ENCODE measurements at regions not wholly inside any gene's neighbourhood (a gene's known extent, or its start where the extent isn't known, plus 50 kb on each side); places are given as distances from the start of the nearest gene placed in this dataset.

GRCh38 chr4:124932447-124932846 is 219.9 kb upstream of the ANKRD50 start:
- TF ChIP-seq POLR2AphosphoS5 (IDR thresholded peaks at IDR 0.05; ENCODE audit: borderline replicate concordance, low read depth, low read length), result no peak
- TF ChIP-seq EZH2 (IDR thresholded peaks at IDR 0.05), result no peak
